Adrenal gland (tissue), 9 donors: ENCODE measurements at regions not wholly inside any gene's neighbourhood (a gene's known extent, or its start where the extent isn't known, plus 50 kb on each side); places are given as distances from the start of the nearest gene placed in this dataset.

Experiments
- DNase-seq, 7 donors: peaks; one replicate each; pipeline ENCODE4 v3.0.0-alpha.2; 2019 to 2020
- H3K27ac ChIP-seq, 5 donors: fragments of 200-600 bp; sonication (generic) in 4 of 5; 1 replicate in 3 of 5; 2 replicates in 2 of 5; pipeline versions ENCODE4 v1.5.1 to v1.8.0; 2016 to 2020; ENCODE audit warnings: mild to moderate bottlenecking in 1 of 5
- H3K27me3 ChIP-seq: fragments of 200-600 bp; 2 replicates; pipeline ENCODE4 v1.8.0; 2021
- H3K36me3 ChIP-seq, 2 donors: fragments of 200-600 bp; replicated peaks in 1 of 2; 1 replicate in 1 of 2; 2 replicates in 1 of 2; pipeline versions ENCODE4 v1.5.1 to v1.8.0; 2018 to 2022
- H3K4me1 ChIP-seq, 2 donors: fragments of 200-600 bp; replicated peaks in 1 of 2; 1 replicate in 1 of 2; 2 replicates in 1 of 2; pipeline versions ENCODE4 v1.5.1 to v1.8.0; 2018 to 2021
- H3K4me3 ChIP-seq, 4 donors: fragments of 200-600 bp; sonication (generic) in 3 of 4; one replicate each; pipeline ENCODE4 v1.5.1; 2016 to 2018
- H3K9me3 ChIP-seq, 3 donors: fragments of 200-600 bp; sonication (generic) in 1 of 3; replicated peaks in 1 of 3; 1 replicate in 2 of 3; 2 replicates in 1 of 3; pipeline versions ENCODE4 v1.5.1 to v1.8.0; 2016 to 2021
- CTCF ChIP-seq, 6 experiments: fragments of 450-650 bp in 4 of 6; fragments of 200-600 bp in 2 of 6; sonication (generic) in 1 of 6; IDR thresholded peaks; 1 replicate in 5 of 6; 2 replicates in 1 of 6; pipeline versions ENCODE4 v1.5.1 to v1.8.0; 2016 to 2021; ENCODE audit warnings: antibody characterized with exemption in 6 of 6, mild to moderate bottlenecking in 2 of 6, moderate library complexity in 1 of 6
- POLR2A ChIP-seq, 2 donors: fragments of 450-650 bp; IDR thresholded peaks; one replicate each; pipeline ENCODE4 v1.6.1; 2017; ENCODE audit warnings: antibody characterized with exemption in 2 of 2, mild to moderate bottlenecking in 2 of 2, moderate library complexity in 1 of 2
- WGBS, 4 donors: extraction: QIAGEN DNeasy Blood & Tissue Kit in 2 of 4; methylation state at CpG; one replicate each; pipeline versions ENCODE4 v1.1.5 to v1.1.7; 2013 to 2017; 5-methylcytosine and 5-hydroxymethylcytosine counted together
- intact Hi-C, 2 donors: fragments of 100-400 bp; cut with DNase I; formaldehyde crosslinking; loops; one replicate each; pipeline versions ENCODE4 v1.14.1 to v1.15.0; 2022 to 2023
- donor health status: healthy with polysubstance abuse.
- donor health status: Bipolar disorder and iron deficiency.
- donor health status: DM: yes; HTN: yes; CAD: no.
- donor health status: DM: no; HTN: no; CAD: no.
- donor health status: DM: no; HTN: no; CAD: no.

- intact Hi-C loops = no loop called here
- Histone ChIP-seq H3K36me3 (no peaks in the 10 kb centered on the region), H3K4me3 (peak overlapping the region in 1 of 4 donors; percentile 30), H3K27ac (peak overlapping the region in 1 of 5 donors; percentile 13), H3K4me1 (no peaks in the 10 kb centered on the region), H3K9me3 (no peaks in the 10 kb centered on the region), H3K27me3 (no peaks in the 10 kb centered on the region)
- TF ChIP-seq CTCF (IDR thresholded peaks at IDR 0.05) (no peak), POLR2A (IDR thresholded peaks at IDR 0.05) (no peak)
- 29 to 40% (median 36%) methylated on average over 7 of the region's 7 CpGs for WGBS, 4 donors
- DNase-seq = peak in 2 of 7 donors; percentile 2 to 20
Measured at GRCh38 chr20:10739566-10739965, 65.8 kb upstream of the JAG1 start.

GRCh38 chr20:10741060-10741459, 67.3 kb upstream of the JAG1 start:
- no peak overlapping the region for H3K27ac ChIP-seq
- 57 to 76% (median 60%) methylated on average over 5 of the region's 5 CpGs for WGBS, 4 donors
- no peaks in the 10 kb centered on the region for H3K36me3 ChIP-seq
- peaks cover 0 to 5% of the 10 kb centered on the region in 2 donors for H3K4me1 ChIP-seq
- no peaks in the 10 kb centered on the region for H3K9me3 ChIP-seq
- H3K4me3 ChIP-seq = no peak overlapping the region
- TF ChIP-seq POLR2A (IDR thresholded peaks at IDR 0.05) (no peak), CTCF (IDR thresholded peaks at IDR 0.05) (no peak)
- intact Hi-C loops = no loop called here
- no peaks in the 10 kb centered on the region for H3K27me3 ChIP-seq
- DNase-seq = no peak

DNA sequence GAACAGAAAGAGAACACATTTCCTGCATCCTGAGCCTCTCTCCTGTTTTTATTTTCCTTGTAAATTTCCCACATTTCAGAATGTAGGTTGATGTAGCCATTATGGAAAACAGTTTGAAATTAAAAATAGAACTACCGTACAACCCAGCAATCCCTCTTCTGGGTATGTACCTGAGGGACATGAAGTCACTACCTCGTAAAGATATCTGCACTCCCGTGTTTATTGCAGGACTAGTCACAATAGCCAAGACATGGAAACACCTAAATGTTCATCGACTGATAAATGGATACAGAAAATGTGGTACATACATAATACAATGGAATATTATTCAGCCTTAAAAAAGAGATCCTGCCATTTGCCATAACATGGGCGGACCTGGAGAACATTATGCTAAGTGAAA, 72.0 kb upstream of the JAG1 start:
- WGBS, 4 donors = 90 to 98% (median 92%) methylated on average over 5 of the region's 5 CpGs
- H3K36me3 ChIP-seq = no peaks in the 10 kb centered on the region
- intact Hi-C loops = no loop called here
- no peak overlapping the region for H3K27ac ChIP-seq
- TF ChIP-seq CTCF (IDR thresholded peaks at IDR 0.05) (no peak), POLR2A (IDR thresholded peaks at IDR 0.05) (no peak)
- H3K27me3 ChIP-seq = no peaks in the 10 kb centered on the region
- peaks cover 0 to 5% of the 10 kb centered on the region in 2 donors for H3K4me1 ChIP-seq
- no peak for DNase-seq
- H3K9me3 ChIP-seq = no peaks in the 10 kb centered on the region
- H3K4me3 ChIP-seq = no peak overlapping the region

GRCh38 chr20:10747019-10747418, 73.2 kb upstream of the JAG1 start:
- no peaks in the 10 kb centered on the region for H3K9me3 ChIP-seq
- WGBS, 4 donors = 82 to 86% (median 83%) methylated on average over 6 of the region's 6 CpGs
- intact Hi-C loops = no loop called here
- H3K4me3 ChIP-seq = no peak overlapping the region
- TF ChIP-seq CTCF (IDR thresholded peaks at IDR 0.05) (no peak), POLR2A (IDR thresholded peaks at IDR 0.05) (no peak)
- no peak overlapping the region for H3K27ac ChIP-seq
- no peak for DNase-seq
- H3K36me3 ChIP-seq = no peaks in the 10 kb centered on the region
- H3K4me1 ChIP-seq = peaks cover 0 to 5% of the 10 kb centered on the region in 2 donors
- H3K27me3 ChIP-seq = no peaks in the 10 kb centered on the region
